COLO668 (cell line): ENCODE measurements at regions not wholly inside any gene's neighbourhood (a gene's known extent, or its start where the extent isn't known, plus 50 kb on each side); places are given as distances from the start of the nearest gene placed in this dataset.

Source experiments
- DNase-seq: peaks from one replicate; lab custom pipeline; 2025; ENCODE audit not compliant: unreplicated experiment; lab: John Stamatoyannopoulos, UW

DNA sequence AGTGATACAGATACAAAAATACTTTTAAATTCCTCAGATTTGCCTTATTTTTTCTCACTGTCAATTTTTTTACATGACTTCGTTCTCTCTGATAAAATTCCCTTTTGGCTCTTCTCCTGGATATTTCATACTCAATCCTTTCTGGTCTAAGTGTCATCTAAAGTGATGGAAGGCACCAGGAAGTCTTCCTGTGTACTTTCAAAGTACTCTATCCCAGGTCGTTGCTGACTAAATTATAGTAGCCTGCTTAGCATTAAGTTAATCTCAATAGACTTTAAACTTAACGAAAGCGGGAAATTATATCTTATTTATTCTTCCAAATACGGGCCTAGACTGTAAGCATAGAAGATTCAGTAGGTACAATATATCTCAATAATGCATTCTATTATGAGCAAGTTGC is 67.8 kb downstream of the CASP12 start:
- no peak for DNase-seq

DNA sequence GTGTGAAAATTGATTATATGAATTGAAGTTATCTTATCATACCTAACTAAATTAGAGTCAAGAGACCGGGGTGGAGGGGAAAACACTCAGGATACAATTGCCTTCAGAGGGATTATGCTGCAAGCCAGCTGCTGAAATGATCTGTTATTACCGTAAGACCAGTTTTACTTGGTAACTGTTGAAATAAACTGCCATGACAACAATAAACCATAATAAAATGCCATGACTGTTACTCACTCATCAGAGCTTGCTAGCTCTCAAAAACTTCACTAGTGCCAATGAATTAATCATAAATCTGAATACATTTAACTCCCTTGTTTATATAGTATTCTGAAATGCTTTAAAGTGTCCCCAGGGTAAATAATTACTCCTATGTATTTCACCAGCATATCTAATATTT is 68.2 kb downstream of the CASP12 start:
- no peak for DNase-seq

DNA sequence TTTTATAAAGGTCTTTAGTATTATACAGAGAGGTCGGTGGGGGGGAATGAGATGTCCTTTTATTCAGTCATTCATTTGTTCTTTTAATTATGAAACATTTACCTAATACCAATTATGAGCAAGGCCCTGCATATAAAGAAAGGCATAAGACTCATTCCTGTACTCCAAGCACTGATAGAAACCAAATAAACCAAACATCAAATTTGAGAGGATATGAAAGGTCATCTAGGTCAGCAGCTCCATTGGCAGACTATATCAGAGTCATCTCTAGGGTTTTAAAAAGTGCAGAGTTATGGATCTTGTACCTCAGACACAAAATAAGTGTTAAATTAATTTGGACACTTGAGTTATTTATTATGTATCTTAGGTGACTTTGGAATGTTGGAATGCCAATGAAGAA is 71.5 kb downstream of the CASP12 start:
- DNase-seq: no peak

DNA sequence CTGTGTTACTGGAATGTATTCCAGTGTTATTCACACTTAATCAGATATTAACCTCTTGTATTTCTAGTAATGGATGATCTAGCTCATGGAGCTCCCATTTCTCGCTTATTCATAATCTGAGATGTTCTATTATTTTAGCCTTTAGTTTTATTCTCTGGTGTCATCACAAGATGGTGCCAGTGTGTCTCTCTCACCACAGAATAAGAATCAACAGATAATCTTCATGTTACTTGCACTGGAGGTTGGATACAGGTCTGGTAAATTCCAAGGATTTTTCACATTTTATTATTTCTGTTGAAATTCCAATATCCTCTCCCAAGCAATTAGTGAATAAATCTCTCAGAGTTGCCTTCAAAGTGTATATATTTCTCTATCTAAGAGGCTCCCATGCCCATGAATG is 74.6 kb downstream of the CASP12 start:
- DNase-seq: no peak

DNA sequence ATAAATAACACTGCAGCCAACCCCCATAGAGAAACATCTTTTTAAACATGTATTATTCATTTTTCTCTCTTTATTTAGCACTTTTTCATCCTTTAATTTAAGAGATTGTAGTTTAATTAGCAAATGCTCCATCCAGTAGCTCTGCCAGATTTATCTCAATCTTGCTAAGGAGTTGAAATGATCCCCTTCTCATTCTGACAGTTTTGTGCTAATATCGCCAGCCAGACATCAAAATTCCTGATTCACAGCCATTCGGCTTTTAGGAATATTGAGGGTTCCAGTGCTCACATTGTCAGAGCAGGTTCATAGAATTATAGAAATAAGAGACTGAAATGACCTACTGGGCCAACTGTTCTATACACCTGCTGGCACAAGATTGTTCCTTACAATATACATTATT is 77.8 kb downstream of the CASP12 start:
- DNase-seq: no peak

GRCh38 chr11:104819603-104820002 is 78.7 kb downstream of the CASP12 start:
- no peak for DNase-seq

DNA sequence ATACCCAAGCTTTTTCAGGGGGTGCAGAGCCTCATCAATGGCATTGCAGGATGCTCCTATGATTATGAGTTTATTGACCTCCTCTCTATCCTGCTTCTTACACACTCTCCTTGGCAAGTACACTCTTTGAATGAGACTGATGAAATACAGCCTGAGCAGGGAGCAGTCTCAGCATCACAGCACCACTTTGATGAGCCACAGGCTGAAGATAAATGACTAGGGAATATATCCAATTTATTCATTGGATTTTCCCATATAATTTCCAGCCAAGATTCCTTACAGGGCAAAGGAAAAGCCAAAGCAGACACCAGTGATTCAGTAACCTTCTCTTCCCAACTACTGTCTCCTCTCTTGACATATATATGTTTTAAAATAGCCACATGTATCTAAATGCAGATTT is 79.2 kb downstream of the CASP12 start:
- DNase-seq: no peak

- DNase-seq: no peak
These were observed 80.3 kb downstream of the CASP12 start for GRCh38 chr11:104817973-104818372.

DNA sequence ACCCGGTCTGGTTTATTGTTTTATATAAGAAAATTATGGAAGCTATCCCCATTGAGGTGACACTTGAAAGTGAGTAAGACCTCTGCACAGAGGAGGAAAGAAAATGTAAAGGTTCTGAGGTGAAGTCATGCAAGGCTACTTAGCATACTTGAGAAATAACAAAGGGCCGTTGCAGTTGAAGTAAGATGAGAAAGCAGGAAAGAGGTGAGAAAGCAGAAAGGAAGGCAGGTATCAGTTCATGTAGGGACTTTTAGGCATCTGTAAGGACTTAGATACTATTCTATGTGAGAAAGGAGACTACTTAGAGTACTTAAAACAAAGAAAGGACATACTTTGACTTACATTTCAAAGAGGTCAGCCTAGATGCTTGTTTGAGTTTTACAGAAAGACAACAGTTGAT is 84.7 kb downstream of the CASP12 start:
- DNase-seq: no peak

- no peak for DNase-seq
These were observed 86.0 kb downstream of the CASP12 start for GRCh38 chr11:104812103-104812788.

DNA sequence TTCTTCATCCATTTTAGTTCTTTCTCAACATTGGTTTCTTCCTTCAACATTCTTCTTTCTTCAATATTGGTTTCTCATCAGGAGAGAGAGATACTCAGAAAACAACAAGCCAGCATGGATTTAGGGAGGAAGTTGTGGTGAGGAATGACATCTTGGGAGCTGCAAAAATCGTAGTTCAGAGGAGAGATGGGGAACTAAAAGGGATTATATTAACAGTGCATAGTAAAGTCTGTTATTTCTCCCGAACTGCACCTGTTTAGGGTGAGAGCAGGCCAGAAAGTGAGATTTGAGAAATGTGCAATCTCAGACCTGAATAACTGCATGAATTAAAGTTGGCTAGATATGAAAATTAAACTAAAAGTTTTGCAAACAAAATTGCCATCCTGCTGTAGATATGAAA is 94.5 kb downstream of the CASP12 start:
- no peak for DNase-seq

- DNase-seq: no peak
These were observed 99.0 kb downstream of the CASP12 start for GRCh38 chr11:104799251-104799650.

DNA sequence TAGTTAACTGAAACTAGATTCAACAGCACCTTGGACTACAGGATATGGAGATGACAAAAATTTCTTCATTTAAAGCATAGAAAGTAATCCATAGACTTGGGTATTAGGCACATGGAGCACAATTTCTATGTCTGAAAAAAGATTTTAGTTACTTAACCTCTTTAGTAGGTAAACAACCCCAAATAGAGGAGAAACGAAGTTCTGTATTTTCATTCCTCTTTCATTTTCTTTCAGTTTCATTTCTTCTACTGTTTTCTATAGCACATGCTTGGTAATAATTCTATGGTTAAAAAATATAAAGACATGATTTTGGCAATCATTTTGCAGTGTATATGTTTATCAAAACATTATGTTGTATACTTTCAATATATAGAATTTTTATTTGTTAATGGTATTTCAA is 99.5 kb downstream of the CASP12 start:
- no peak for DNase-seq

GRCh38 chr11:104796301-104796700 is 102.0 kb downstream of the CASP12 start:
- no peak for DNase-seq

GRCh38 chr11:104795501-104796213 is 102.6 kb downstream of the CASP12 start:
- no peak for DNase-seq

GRCh38 chr11:104792861-104793260 is 105.4 kb downstream of the CASP12 start:
- no peak for DNase-seq

- DNase-seq: no peak
These were observed 106.4 kb downstream of the CASP12 start for GRCh38 chr11:104791896-104792295.

DNA sequence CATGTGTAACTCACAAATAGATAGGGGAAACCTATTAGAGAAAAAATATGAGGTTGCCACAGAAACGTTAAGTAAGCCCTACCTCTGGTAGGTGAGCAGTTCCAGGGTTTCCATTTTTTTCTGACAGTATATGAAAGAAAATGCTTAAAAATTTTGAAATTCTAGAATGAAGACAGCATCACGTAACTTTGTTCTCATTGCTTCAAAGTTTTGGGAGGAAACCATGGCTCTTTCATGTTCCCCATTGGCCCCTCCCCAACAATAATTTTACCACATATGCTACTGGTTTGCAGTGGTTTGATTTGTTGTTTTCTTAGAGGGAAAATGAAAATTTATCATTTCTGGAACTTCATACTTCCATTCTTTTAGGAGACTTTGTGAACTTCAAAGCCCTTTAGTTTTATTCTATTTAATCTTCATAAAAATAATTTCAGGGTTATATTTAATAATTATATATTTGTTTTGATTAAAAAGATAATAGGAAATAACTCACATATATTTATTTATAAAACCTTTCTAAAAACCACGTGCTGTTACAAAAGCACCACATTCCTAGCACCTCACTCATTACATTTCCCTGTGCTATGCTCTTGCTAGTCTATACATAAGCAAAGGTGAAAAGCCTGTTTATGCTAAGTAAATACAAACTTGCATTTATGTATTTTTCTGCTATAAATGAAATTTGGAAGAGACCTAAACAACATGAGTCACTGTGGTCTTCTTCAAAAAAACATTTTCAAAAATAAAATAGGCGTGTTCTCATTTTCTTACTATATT is 113.4 kb downstream of the CASP12 start:
- DNase-seq: no peak

GRCh38 chr11:104783241-104783640 is 115.0 kb downstream of the CASP12 start:
- no peak for DNase-seq

DNA sequence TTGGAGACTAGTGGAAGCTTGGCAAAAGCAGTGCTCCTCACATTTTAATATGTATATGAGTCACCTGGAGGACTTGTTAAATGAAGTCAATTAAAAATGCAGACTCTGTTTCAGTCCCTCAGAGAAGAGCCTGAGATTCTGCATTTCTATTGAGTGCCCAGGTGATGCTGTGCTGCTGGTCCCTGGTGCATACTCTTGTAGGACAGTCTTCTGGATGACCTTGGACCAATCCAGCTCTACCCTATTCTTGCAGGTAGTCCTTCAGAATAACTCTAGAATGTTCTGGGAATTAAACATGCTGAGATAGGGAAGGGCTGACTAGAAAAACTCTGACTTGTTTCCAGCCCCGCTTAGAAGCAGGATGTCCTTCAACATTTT is 115.9 kb downstream of the CASP12 start:
- DNase-seq: no peak

- no peak for DNase-seq
These were observed 116.4 kb downstream of the CASP12 start for GRCh38 chr11:104781719-104782376.

- DNase-seq: no peak
These were observed 117.2 kb downstream of the CASP12 start for GRCh38 chr11:104781037-104781436.
